Heart left ventricle (tissue), 16 donors: ENCODE measurements at regions not wholly inside any gene's neighbourhood (a gene's known extent, or its start where the extent isn't known, plus 50 kb on each side); places are given as distances from the start of the nearest gene placed in this dataset.

Source experiments
- ATAC-seq, 4 donors: fragments of 200-7000 bp; cut with Tn5 transposase; one replicate each; pipeline ENCODE4 v1.9.1; 2020 to 2022; ENCODE audit warnings: moderate library complexity in 4 of 4, mild to moderate bottlenecking in 3 of 4, moderate number of reproducible peaks in 1 of 4
- DNase-seq, 5 donors: peaks; one replicate each; pipeline ENCODE4 v3.0.0-alpha.2; 2020
- H3K27ac ChIP-seq, 12 donors: fragments of 200-600 bp; sonication (generic) in 4 of 12; one replicate each; pipeline versions ENCODE4 v1.5.0 to v1.8.0; 2016 to 2022; ENCODE audit warnings: mild to moderate bottlenecking in 2 of 12
- H3K27me3 ChIP-seq, 9 donors: fragments of 200-600 bp; sonication (generic) in 2 of 9; one replicate each; pipeline versions ENCODE4 v1.5.1 to v1.8.0; 2016 to 2022; ENCODE audit warnings: mild to moderate bottlenecking in 3 of 9
- H3K36me3 ChIP-seq, 9 donors: fragments of 200-600 bp; sonication (generic) in 2 of 9; one replicate each; pipeline versions ENCODE4 v1.5.0 to v1.8.0; 2018 to 2022; ENCODE audit warnings: mild to moderate bottlenecking in 2 of 9
- H3K4me1 ChIP-seq, 12 donors: fragments of 200-600 bp; sonication (generic) in 4 of 12; one replicate each; pipeline versions ENCODE4 v1.5.0 to v1.8.0; 2016 to 2022; ENCODE audit warnings: mild to moderate bottlenecking in 3 of 12
- H3K4me3 ChIP-seq, 12 donors: fragments of 200-600 bp; sonication (generic) in 4 of 12; one replicate each; pipeline versions ENCODE4 v1.5.0 to v1.8.0; 2017 to 2022; ENCODE audit warnings: mild to moderate bottlenecking in 9 of 12, moderate library complexity in 4 of 12
- H3K9me3 ChIP-seq, 12 donors: fragments of 200-600 bp; sonication (generic) in 4 of 12; one replicate each; pipeline versions ENCODE4 v1.5.0 to v1.8.0; 2016 to 2022; ENCODE audit warnings: mild to moderate bottlenecking in 1 of 12
- CTCF ChIP-seq, 12 donors: fragments of 200-600 bp; sonication (generic) in 4 of 12; IDR thresholded peaks; one replicate each; pipeline versions ENCODE4 v1.5.0 to v1.8.0; 2018 to 2022; ENCODE audit warnings: antibody characterized with exemption in 12 of 12, mild to moderate bottlenecking in 5 of 12
- POLR2A ChIP-seq, 2 donors: fragments of 450-650 bp; IDR thresholded peaks; one replicate each; pipeline ENCODE4 v1.6.1; 2017; ENCODE audit warnings: antibody characterized with exemption in 2 of 2, mild to moderate bottlenecking in 2 of 2, moderate library complexity in 2 of 2
- WGBS, 4 donors: extraction: QIAGEN DNeasy Blood & Tissue Kit in 2 of 4; methylation state at CpG; one replicate each; pipeline versions ENCODE4 v1.1.5 to v1.1.7; 2013 to 2018; 5-methylcytosine and 5-hydroxymethylcytosine counted together
- intact Hi-C, 10 donors: fragments of 100-400 bp; cut with DNase I; formaldehyde crosslinking; loops; one replicate each; pipeline versions ENCODE4 v1.11.1 to v1.14.2; 2022
- donor health status: ischemic (EF 13 %, LVEDD 7.1; RV severe dilation, severe dysfunction).
- donor health status: healthy with polysubstance abuse.
- donor health status: DM: no; HTN: yes; CAD: no.
- donor health status: DM: no; HTN: no; CAD: no.
- donor health status: ischemic (EF 25% LVEDD 6.9; RV normal size, moderate dysfunction).
- donor health status: ischemic (EF 25% LVEDD 5.7; RV mildly dilated, moderate dysfunction).
- donor health status: healthy.
- donor health status: DM: yes; HTN: yes; CAD: no.
- donor health status: ischemic (EF 35%, LVEDD 5.7; RV mildly dilated, moderate dysfunction).
- donor health status: nonischemic (EF 11% LVEDD 7.7; RV severe dilation, severe dysfunction).
- donor health status: DM: yes; HTN: yes; CAD: no.
- donor health status: PGD.
- donor health status: ischemic (EF 29% LVEDD 5.4; RV normal size, mild dysfunction).
- donor health status: nonischemic (EF 23%, LVEDD 6.1; RV moderate dilation, normal function).

GRCh38 chr5:33188089-33188488 is 252.7 kb upstream of the TARS1 start:
- intact Hi-C loops: loop anchor here in 2 of 10 donors (10.0 kb wide), 2 partner anchors 473 to 703 kb away; partner anchors contain the start of gene NPR3 (in 1 of the 2)
- TF ChIP-seq CTCF (IDR thresholded peaks at IDR 0.05): no peak
- TF ChIP-seq POLR2A (IDR thresholded peaks at IDR 0.05): no peak
- Histone ChIP-seq H3K27ac (no peak overlapping the region), H3K4me3 (no peak overlapping the region), H3K4me1 (no peaks in the 10 kb centered on the region), H3K27me3 (no peaks in the 10 kb centered on the region), H3K36me3 (no peaks in the 10 kb centered on the region), H3K9me3 (peaks cover 0 to 19% (median 6%) of the 10 kb centered on the region in 12 donors)
- WGBS, 4 donors: 81 to 87% (median 85%) methylated on average over 4 of the region's 4 CpGs
- ATAC-seq: no peak
- DNase-seq: no peak

GRCh38 chr5:33194914-33195313 is 245.9 kb upstream of the TARS1 start:
- intact Hi-C loops: no loop called here
- H3K27ac ChIP-seq: no peak overlapping the region
- no peaks in the 10 kb centered on the region for H3K4me1 ChIP-seq
- no peak overlapping the region for H3K4me3 ChIP-seq
- peaks cover 0 to 22% (median 0%) of the 10 kb centered on the region in 12 donors for H3K9me3 ChIP-seq
- no peaks in the 10 kb centered on the region for H3K36me3 ChIP-seq
- ATAC-seq: no peak
- no peak for DNase-seq
- TF ChIP-seq POLR2A (IDR thresholded peaks at IDR 0.05) (no peak), CTCF (IDR thresholded peaks at IDR 0.05) (no peak)
- H3K27me3 ChIP-seq: no peaks in the 10 kb centered on the region

- H3K9me3 ChIP-seq: peaks cover 0 to 22% (median 0%) of the 10 kb centered on the region in 12 donors
- WGBS, 4 donors: 55 to 68% (median 61%) methylated on average over 3 of the region's 3 CpGs
- no peaks in the 10 kb centered on the region for H3K4me1 ChIP-seq
- H3K36me3 ChIP-seq: no peaks in the 10 kb centered on the region
- no peaks in the 10 kb centered on the region for H3K27me3 ChIP-seq
- intact Hi-C loops: no loop called here
- no peak for TF ChIP-seq CTCF (IDR thresholded peaks at IDR 0.05)
- no peak for TF ChIP-seq POLR2A (IDR thresholded peaks at IDR 0.05)
- DNase-seq: no peak
- no peak overlapping the region for H3K27ac ChIP-seq
- no peak for ATAC-seq
- no peak overlapping the region for H3K4me3 ChIP-seq
Observed at GRCh38 chr5:33195431-33196165, 245.2 kb upstream of the TARS1 start.

GRCh38 chr5:33198836-33199235 is 241.9 kb upstream of the TARS1 start:
- Histone ChIP-seq H3K27me3 (no peaks in the 10 kb centered on the region), H3K36me3 (no peaks in the 10 kb centered on the region), H3K9me3 (peaks cover 0 to 16% (median 0%) of the 10 kb centered on the region in 12 donors), H3K4me3 (no peak overlapping the region), H3K4me1 (no peaks in the 10 kb centered on the region), H3K27ac (no peak overlapping the region)
- intact Hi-C loops: no loop called here
- DNase-seq (no peak), ATAC-seq (no peak)
- TF ChIP-seq CTCF (IDR thresholded peaks at IDR 0.05): no peak
- TF ChIP-seq POLR2A (IDR thresholded peaks at IDR 0.05): no peak
- WGBS, 4 donors: 51 to 72% (median 63%) methylated on average over 4 of the region's 4 CpGs
